ENCODE measurements at regions not wholly inside any gene's neighbourhood (a gene's known extent, or its start where the extent isn't known, plus 50 kb on each side); places are given as distances from the start of the nearest gene placed in this dataset.

DNA sequence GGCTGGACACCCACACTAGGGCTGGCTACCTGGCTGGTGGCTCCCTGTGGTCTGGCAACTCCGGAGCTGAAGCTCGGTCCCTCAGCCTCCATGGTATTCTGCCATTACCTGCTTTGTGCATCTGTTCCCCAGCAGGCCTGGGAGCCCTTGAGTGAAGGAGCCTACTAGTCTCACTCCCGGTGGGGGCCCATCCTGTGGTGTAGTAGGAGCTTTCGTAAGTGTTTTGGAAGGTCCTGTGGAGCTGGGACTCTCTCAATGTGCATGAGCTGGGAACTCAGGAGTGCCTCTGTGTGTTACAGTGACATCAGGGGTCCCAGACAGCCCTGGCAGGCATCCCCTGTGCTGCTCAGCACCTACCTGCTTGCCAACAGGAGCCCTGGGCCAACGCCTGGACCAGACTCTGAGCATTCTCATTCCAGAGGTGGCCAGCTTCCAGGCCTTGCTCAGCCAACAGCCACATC is 267.1 kb downstream of the GADD45G start:
- DNase-seq = no peak

DNA sequence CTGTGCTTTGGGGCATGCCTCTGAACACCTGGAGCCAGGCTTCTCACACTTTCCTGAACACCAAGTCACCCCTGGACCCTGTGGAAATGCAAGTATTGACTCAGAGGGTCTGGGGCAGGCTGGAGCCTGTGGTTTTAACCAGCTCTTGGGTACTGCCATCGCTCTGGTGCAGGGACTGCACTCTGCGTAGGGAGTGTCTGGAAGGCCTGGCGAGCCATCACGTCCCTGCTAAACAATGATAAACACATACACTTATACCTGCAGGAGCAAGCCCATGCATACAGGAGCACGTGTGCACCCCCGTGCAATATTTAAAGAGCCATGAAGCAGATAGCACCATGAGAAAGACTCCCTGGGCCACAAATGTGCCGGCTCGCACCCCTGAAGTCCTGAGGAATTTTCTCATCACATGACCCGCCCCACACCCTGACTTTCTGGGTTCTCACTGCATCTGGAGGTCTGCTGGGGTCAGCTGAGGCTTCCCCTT is 267.7 kb downstream of the GADD45G start:
- DNase-seq = no peak

DNA sequence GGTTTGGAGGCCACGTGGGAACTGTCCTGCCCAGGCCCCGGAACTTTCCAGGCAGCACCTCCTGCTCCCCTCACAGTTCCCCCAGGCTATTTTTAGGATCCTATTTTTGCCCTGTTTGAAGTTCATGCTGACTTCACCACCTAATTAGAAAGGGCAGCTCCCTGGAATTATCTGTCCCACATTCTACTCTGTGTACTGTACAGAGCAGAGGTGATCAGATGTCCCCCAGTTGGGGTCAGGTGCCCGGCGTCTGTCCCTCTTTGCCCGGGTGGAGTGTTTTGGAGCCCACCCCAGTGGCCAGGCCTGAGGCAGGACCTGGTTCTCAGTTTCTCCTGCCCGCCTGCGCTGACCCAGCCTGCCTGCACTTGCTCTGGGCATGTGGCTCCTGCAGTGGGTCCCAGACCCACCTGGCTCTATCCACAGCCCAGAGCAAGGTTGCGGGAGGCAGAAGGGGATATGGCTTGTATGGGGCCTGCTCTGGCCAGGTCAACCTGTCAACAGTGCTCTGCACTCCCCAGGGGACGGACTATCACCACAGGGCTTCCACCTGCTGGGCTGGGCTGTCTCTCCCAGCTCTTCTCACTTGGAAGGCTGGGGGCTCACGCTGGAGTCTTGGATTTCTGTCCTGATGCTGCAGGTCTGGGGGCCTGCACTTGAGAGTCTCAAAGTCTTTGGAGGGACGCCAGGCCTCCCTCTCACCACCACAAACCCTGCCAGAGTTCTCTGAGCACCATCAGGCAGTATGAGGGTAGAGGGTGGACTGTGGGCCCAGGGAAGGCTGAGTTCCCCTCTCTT is 268.3 kb downstream of the GADD45G start:
- no peak for DNase-seq

DNA sequence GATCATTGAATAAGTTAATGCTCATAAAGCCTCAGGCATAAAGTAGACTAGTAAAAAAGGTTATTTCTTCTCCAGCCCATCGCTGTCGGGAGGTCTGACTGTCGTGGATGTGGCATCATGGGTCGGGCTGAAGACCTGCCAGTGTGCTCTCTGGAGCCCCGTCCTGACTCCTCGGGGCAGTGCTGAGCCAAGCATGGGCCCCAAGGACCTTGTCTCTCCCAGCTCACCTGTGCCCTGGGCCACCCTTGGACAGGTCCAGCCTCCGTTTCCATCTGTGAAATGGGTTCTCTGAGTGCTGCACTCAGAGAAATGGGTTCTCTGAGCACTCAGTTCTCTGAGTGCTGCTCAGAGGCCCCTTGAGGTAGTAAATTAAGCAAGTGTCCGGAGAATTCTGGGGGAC is 269.0 kb downstream of the GADD45G start:
- DNase-seq = no peak

DNA sequence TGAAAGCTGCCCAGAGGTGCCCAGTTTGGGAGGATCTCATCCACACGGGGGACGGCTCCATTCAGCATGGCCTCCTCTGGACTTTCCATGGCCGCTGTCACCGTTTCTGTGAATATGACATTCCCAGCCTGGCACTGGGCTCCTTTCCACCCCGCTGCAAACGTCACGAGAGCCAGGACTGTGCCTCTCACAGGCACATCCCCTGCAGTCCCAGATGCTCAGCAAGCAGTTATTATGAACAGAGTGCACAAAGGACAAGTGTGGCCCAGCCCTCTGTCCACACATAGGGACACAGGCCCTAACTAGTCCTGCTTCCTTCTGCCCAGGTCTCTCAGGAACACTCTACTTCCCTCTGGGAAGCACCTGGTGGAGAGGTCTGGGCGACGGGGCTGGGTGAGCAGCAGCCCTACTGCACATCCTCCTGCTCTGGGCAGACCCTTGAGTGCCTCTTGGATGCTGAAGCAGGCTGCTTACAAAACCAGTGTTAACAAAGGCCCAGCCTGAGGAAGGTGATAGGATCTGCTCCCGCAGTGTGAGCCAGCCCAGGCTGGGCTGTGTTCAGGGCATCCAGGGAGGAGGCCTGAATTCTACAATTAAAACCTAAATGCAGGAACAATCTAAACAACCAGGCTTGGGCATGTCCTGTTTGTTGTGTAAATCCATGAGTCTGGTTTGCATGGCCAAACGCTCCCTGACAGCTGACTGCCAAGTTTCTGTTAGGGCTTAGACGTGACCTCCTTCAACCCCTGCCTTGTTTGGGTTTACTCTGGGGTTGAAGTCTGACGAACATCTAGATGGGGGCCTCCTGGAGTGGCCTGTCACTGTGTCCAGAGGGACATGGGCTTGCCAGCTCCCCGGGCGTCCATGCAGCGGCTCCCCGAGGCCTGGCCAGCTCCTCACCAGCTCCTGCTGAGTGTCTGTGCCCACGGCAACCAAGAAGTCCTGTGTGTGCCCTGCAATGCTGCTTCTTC is 269.8 kb downstream of the GADD45G start:
- no peak for DNase-seq

DNA sequence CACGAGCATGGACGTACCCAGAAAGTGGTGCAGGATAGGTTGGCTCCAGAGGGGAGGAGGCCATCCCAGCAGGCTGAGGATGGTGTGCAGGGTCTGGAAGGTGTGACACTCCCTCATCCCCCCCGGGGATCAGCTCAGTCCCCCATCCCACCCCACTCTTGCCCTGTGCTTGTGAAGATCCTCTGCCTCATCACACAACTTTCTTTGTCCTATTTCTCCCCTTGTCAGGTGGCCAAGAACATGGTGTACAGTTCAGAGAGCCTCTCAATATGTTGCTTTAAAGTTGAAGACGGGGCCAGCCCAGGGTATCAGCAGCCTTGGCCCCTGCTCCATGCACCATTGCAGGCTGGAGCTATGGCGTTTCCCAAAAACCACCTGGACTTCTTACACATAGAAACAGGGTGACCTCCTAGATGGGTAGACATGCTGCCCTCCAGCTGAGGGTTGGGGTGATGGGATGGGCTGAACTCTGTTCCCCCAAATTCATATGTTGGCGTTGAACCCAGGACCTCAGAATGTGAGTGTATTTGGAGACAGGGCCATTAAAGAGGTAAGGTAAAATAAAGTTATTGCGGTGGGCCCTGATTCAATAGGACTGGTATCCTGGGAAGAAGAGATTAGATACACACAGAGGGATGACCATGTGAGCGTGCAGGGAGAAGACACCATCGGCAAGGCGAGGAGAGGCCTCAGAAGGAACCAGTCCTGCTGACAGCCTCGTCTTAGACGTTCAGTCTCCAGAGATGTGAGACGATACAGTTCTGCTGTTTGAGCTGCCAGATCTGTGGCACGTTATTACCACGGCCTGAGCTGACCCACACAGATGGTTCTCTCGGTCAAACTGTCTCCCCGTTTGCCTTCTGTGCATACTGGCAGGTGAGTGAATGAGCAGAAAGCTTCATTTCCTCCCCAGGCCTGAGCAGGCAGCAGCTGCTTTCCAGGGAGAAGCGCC is 272.5 kb downstream of the GADD45G start:
- DNase-seq = no peak

DNA sequence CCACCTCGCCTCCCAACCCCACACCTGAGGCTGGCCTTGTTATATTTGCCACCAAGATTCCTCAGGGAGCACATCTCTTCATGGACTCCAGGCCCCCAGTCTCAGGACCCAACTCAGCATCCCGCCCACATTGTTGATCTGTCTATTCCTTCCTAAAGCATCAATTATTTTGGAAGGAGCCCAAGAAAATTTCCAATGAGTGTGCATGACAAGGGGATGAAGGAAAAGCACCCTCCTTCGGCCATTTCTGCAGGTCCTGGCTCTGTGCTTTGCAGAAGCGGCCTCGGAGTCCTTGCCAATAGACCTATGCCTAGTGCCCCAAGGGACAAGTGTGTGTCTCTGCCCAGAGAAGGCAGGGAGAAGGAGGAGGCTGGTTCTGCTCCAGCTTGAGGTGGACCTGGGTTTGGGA is 273.2 kb downstream of the GADD45G start:
- DNase-seq = no peak

DNA sequence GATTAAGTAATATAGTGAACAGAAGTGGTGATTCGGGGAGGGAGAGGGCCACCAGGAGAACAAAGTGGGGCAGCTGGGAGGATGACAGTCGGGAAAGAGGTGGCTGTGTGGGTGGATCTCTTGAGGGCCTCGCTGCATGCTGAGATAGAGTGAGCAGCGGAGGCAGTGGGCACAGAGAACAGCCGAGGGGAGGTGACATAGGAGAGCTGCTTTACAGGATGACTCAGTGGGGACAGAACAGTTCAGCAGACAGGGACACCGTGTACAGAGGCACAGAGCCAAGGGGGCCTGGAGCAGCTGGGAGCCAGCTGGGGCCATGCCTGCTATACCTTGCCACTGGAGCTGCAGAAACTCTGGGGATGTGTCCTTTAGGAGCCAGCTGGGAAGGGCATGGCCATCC is 273.9 kb downstream of the GADD45G start:
- DNase-seq = peak; percentile 50

DNA sequence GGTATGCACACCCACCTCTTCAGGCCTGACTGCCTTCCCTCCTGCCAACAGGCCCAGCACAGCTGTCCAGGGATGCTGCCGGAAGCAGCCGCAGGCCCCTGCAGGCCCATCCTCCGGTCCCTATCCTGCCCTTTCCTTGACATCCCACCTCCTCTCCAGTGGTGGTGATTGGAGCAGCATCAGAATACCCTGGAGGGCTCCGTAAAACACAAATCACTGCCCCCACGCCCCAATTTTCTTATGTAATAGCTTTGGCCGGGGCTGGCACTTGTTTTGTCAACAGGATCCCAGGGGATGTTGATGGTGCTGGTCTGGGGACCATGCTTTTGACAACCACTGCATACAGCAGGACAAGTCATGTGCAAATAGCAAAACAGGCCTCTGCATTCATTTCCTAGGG is 274.5 kb downstream of the GADD45G start:
- DNase-seq = no peak

DNA sequence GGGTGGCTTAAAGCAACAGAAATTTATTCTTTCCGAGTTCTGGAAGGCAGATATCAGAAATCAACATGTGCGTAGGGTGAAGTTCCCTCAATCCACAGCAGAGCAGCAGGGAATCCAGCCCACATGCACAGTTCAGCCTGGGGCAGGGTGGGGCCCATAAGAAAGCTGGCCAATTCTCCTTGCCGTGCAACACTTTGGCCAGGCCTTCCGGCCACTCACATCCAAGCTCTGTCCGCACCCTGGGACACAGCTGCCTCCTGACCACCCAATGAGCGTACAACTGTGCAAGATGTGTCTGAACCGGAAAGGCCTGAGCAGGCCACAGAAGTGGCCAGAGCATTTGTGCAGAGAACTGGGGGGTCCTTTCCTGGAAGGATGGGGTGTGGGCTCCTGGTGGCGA is 274.9 kb downstream of the GADD45G start:
- no peak for DNase-seq

DNA sequence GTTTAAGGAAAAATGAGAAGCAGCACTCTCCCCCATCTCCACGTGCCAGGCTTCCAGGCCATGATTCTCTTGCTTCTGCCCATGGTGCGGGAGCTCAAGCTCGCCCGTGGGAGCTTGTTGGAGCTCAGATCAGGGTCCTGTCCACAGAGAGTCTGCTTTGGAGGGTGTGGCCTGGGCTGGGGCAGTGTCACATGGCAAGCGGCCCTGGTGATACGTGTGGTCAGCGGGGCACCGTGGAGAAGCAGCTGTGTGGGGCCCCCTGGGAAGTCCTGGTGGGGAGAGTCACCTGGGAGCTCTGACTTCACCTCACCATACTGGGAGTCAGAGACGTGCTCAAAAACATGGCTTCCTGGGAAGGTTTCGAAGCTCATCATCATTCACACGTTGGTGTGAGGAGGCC is 275.3 kb downstream of the GADD45G start:
- DNase-seq = no peak

DNA sequence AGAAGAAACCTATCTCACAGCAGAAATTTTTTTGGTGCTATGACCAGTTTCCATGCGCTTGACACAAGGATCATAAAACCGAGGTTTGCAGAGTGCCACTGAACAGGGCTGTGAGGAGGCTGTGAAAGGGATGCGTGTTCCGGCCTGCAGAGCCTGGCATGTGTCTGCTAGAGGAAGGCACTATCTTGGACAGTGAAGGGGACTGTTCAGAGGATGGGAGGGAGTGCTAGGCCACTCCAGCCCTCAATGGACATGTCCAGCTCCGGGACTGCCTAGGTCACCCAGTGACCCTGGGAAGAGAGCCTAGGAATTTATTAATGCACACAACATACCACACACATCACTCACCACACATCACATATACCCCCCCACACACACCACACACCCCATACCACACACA is 275.9 kb downstream of the GADD45G start:
- DNase-seq = no peak

DNA sequence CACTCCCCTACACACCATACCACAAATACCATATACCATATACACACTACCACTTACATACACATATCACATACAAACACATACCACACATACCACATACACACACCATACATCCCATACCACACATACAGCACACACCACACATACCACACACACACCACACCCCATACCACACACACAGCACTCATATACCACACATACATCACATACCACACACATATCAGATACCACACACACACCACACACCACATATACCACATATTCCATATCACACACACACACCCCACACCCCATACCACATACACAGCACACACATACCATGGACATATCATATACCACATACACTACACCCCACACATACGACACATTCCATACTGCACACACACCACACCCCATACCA is 276.6 kb downstream of the GADD45G start:
- DNase-seq = no peak

DNA sequence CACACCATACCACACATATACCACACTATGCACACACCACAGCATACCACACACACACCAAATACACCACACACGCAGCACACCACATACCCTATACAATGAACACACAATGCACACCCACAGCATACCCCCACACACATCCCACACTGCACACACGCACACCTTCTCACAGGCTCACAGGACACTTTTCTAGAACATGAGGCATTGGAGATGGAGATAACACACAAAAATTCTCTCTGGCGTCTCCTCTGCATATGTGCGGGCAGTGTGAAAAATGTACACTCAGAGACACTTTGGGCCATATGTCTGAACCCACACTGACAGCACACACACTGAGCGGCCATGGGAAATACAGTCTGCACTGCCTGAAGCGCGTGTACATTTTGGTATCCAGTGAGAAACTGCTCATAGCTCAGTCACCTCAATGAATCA is 278.1 kb downstream of the GADD45G start:
- DNase-seq = no peak

DNA sequence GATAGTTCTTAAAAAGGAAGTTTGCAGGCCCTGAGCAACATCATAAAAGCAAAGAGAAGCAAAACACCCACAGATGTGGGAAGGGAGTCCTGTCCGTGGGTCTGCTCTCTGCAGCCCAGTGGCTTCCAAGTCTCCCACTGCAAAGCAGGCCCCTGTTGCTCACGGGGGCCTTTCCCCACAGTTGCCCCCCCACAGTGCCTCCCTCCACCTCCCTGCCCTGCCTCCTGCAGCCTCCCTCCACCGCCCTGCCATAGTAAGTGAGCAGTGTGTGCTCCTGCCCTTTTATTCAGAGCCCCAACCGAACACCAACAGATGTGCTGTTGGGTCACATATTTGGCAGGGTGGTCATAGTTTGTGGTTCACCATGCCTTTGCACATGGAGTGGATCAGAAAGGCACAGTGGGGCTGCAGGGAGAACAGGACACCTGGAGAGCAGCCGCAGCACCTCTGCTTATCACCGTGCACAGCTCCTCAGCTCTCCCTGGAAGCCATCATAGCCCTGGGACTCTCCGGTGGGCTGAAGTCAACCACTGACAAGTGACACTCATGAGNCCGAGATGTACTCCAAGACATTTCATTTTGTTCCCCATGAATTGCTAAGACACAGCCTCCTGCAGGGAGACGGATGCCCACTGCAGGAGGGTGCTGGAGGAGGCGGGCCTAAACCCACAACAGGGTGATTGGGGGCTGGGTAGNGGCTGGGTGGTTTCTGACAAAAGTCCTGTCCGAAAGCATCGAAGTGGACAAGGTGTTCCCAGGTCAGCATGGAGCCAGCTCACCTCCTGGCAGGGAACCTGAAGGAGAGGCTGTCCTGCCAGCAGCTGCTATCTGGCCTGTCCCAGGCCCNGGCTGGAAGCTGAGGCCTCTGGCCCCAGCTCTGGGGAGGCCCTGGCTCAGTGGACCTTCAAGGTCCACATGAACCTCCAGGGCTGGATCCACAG is 278.9 kb downstream of the GADD45G start:
- DNase-seq = no peak

DNA sequence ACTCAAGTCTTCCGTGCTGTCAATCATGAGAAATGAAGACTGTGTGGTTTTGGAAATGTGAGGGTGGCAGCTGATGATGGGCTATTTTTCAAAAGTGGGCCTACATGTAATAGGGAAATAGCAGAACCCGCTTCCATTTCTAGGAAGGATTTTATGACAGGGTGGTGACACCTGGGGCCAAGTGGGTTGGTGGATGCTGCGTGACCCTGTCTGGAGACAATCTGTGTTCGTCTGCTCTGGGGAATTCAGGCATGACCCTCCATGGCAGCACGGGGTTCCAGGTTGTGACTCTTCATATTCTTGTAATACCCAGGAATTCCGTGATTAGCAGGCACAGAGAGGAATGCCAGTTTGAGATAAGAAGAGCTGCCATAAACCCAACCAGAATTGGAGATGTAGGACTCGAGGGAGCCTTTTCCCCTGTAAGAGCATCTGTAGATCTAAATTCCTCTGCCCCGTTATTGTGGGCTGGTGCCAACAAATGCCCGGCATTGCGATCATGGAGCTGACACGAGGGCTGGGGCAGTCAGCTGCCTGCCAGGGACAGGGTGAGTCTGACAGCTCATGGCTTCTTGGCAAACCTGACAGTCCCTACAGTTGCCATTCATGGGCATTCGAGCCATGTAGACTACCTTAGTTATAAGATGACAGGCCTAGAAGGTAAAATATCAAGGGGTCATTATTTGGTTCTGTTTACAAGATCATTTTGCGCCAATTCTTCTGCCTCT is 279.7 kb downstream of the GADD45G start:
- no peak for DNase-seq

DNA sequence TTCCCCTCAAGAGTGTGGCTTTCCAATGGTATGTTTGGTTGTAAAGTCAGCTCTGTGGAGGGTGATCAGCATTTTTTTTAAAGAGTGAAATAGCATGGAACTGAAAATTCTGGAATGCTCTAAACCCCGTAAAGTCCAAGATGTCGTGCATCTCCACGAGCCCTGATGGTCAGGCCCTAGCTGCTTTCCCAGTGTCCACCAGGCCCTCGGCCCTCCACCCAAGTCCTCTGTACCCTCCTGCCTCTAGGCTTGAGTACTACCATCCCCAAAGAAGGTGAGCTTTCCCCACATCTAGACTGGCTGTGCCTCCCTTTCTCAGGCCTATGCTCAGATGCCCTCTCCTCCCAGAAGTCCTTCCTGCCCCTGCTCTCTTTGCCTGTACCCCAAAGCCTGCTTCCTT is 280.3 kb downstream of the GADD45G start:
- no peak for DNase-seq

DNA sequence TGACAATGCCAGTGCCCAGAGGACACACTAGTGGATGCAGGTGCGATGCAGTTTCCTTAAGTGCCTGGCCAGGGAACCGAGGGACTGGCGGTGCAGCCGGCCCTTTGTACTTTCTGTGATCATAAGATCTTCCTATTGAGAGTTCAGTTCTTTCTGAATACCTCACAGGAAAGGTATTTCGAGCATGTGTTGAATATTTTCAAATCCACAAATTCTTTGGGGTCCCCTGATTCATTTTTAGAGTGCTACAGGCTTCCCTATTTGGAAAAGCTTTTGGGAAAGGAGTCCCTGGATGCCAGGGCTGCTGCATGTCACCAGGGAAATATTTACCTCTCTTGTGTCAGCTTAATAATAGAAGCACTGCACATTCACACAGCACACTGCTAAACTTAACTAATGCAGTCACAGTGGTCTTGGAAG is 281.5 kb downstream of the GADD45G start:
- DNase-seq = no peak

DNA sequence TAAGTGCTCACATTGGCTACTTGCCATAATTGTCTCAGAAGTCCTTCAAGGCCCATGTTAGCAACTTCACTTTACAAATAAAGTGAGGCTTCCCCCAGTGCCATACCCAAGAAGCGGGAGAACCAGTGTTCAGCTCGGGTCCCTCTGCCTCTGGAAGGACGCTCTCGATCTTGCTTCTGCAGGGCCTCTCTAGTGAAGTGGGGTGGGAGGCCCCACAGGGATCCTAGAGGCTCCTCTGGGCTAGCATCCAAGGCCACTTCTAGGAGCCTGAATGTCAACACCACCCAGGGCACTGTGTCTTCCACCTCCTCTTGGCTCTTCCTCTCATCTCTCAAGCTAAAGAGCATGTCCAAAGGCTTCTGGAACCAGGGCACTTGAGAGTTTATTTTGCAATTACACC is 282.5 kb downstream of the GADD45G start:
- no peak for DNase-seq

DNA sequence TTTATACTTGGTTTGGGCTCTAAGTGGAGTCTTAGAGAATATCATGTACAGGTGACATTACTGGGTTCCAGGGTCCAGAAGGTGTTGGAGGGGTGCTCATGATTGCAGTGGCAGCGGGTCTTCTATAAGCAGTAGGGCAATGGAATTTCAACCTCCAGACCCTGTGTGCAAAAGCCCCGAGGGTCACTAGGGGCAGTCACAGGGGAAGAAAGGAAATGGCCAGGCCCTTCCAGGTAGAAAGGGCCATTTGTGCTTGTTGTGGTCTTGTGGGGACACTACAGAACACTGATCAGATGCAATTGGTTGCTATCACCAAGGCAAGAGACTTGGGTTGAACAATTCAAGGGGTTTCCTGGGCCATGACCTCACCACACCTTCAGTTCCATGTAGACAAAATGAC is 283.4 kb downstream of the GADD45G start:
- no peak for DNase-seq

DNA sequence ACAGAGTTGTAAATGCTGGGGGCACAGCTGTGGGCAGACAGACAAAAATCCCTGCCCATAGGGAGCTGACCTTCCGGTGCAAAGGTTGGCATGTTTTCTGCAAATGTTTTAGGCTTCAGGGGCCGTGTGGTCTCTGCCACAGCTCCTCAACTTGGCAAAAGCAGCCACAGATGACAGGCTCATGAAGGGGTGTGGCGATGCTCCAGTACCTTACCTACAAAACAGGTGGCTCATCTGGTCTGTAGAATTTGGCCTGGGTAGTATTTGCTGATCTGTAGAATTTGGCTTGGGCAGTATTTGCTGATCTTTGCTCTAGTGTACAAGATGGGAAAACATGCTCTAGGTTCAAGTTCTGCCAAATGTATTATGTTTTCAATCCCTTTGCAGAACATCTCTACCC is 283.9 kb downstream of the GADD45G start:
- no peak for DNase-seq
